HFFc6 (cell line): ENCODE measurements at regions not wholly inside any gene's neighbourhood (a gene's known extent, or its start where the extent isn't known, plus 50 kb on each side); places are given as distances from the start of the nearest gene placed in this dataset.

Experiments used
- DNase-seq: peaks from one replicate; pipeline ENCODE4 v3.0.0-alpha.2; 2018
- H3K27ac Mint-ChIP-seq: 2 replicates; pipeline ENCODE4 v1.8.0; 2020; ENCODE audit warnings: mild to moderate bottlenecking, mixed read lengths
- H3K27me3 Mint-ChIP-seq: 2 replicates; pipeline ENCODE4 v1.8.0; 2021; ENCODE audit warnings: mild to moderate bottlenecking, moderate library complexity, mixed read lengths; ENCODE audit not compliant: insufficient read depth
- H3K36me3 Mint-ChIP-seq: 2 replicates; pipeline ENCODE4 v1.8.0; 2021; ENCODE audit warnings: low read depth, mixed read lengths
- H3K4me1 Mint-ChIP-seq: 2 replicates; pipeline ENCODE4 v1.8.0; 2020; ENCODE audit warnings: low read depth, mixed read lengths
- H3K4me3 Mint-ChIP-seq: 2 replicates; pipeline ENCODE4 v1.8.0; 2020; ENCODE audit warnings: mild to moderate bottlenecking, moderate library complexity, mixed read lengths
- H3K9me3 Mint-ChIP-seq: 2 replicates; pipeline ENCODE4 v1.8.0; 2020; ENCODE audit warnings: mild to moderate bottlenecking, mixed read lengths
- CTCF ChIP-seq: fragments of 200-600 bp; sonication (generic); IDR thresholded peaks from 2 replicates; pipeline ENCODE4 v1.5.0; 2021; ENCODE audit warnings: antibody characterized with exemption, mild to moderate bottlenecking

- no peak for DNase-seq
- H3K4me1 Mint-ChIP-seq, result no peaks in the 10 kb centered on the region
- no peaks in the 10 kb centered on the region for H3K36me3 Mint-ChIP-seq
- no peak overlapping the region for H3K4me3 Mint-ChIP-seq
- H3K27ac Mint-ChIP-seq, result no peak overlapping the region
- TF ChIP-seq CTCF, result no peak
- no peaks in the 10 kb centered on the region for H3K9me3 Mint-ChIP-seq
- peaks cover 27% of the 10 kb centered on the region for H3K27me3 Mint-ChIP-seq
These were observed 71.4 kb upstream of the CST7 start for GRCh38 chr20:24877652-24878051.

- Mint-ChIP-seq H3K9me3 (0 out of 2 replicates have a peak, but pooled peaks cover 2% of the 10 kb centered on the region), H3K4me1 (no peaks in the 10 kb centered on the region), H3K36me3 (no peaks in the 10 kb centered on the region), H3K27me3 (peaks cover 27% of the 10 kb centered on the region), H3K4me3 (no peak overlapping the region), H3K27ac (no peak overlapping the region)
- no peak for DNase-seq
- TF ChIP-seq CTCF, result no peak
These were observed 70.4 kb upstream of the CST7 start for GRCh38 chr20:24878657-24879056.

- Mint-ChIP-seq H3K4me3 (no peak overlapping the region), H3K36me3 (no peaks in the 10 kb centered on the region), H3K27ac (no peak overlapping the region), H3K4me1 (no peaks in the 10 kb centered on the region), H3K27me3 (peaks cover 22% of the 10 kb centered on the region), H3K9me3 (0 out of 2 replicates have a peak, but pooled peaks cover 4% of the 10 kb centered on the region)
- DNase-seq, result no peak
- no peak for TF ChIP-seq CTCF
These were observed 69.2 kb upstream of the CST7 start for GRCh38 chr20:24879875-24880274.

GRCh38 chr20:24880356-24880755 lies 68.7 kb upstream of the CST7 start:
- no peak for DNase-seq
- Mint-ChIP-seq H3K27me3 (peaks cover 18% of the 10 kb centered on the region), H3K36me3 (no peaks in the 10 kb centered on the region), H3K27ac (no peak overlapping the region), H3K4me3 (no peak overlapping the region), H3K9me3 (0 out of 2 replicates have a peak, but pooled peaks cover 4% of the 10 kb centered on the region), H3K4me1 (no peaks in the 10 kb centered on the region)
- no peak for TF ChIP-seq CTCF

- Mint-ChIP-seq H3K36me3 (no peaks in the 10 kb centered on the region), H3K27ac (no peak overlapping the region), H3K27me3 (peaks cover 11% of the 10 kb centered on the region), H3K4me3 (no peak overlapping the region), H3K4me1 (no peaks in the 10 kb centered on the region), H3K9me3 (no peaks in the 10 kb centered on the region)
- no peak for DNase-seq
- TF ChIP-seq CTCF, result no peak
These were observed 58.8 kb upstream of the CST7 start for GRCh38 chr20:24890286-24890685.
